ENCODE measurements at regions not wholly inside any gene's neighbourhood (a gene's known extent, or its start where the extent isn't known, plus 50 kb on each side); places are given as distances from the start of the nearest gene placed in this dataset.
A peak's percentile ranks its signal among the peaks of the same experiment; 100 is the strongest.

GRCh38 chr1:163821679-163822078, 499.9 kb downstream of the NUF2 start:
- no peak for DNase-seq

GRCh38 chr1:163823017-163823416, 501.3 kb downstream of the NUF2 start:
- peak; percentile 68 for DNase-seq

GRCh38 chr1:163824006-163824405, 502.3 kb downstream of the NUF2 start:
- peak; percentile 96 for DNase-seq

GRCh38 chr1:163824490-163824889, 502.7 kb downstream of the NUF2 start:
- DNase-seq, result no peak

GRCh38 chr1:163826500-163826899, 504.7 kb downstream of the NUF2 start:
- no peak for DNase-seq

GRCh38 chr1:163834778-163835177, 513.0 kb downstream of the NUF2 start:
- no peak for DNase-seq

- DNase-seq, result no peak
Measured at GRCh38 chr1:163836481-163836880, 514.7 kb downstream of the NUF2 start.

GRCh38 chr1:163837206-163837605, 515.5 kb downstream of the NUF2 start:
- no peak for DNase-seq

GRCh38 chr1:163842571-163842970, 520.8 kb downstream of the NUF2 start:
- DNase-seq, result no peak

- peak; percentile 87 for DNase-seq
Measured at GRCh38 chr1:163844459-163844858, 522.7 kb downstream of the NUF2 start.

- DNase-seq, result no peak
Measured at GRCh38 chr1:163845279-163845678, 523.5 kb downstream of the NUF2 start.

GRCh38 chr1:163863731-163864130, 542.0 kb downstream of the NUF2 start:
- DNase-seq, result no peak

- no peak for DNase-seq
Measured at GRCh38 chr1:163864207-163864606, 542.5 kb downstream of the NUF2 start.

GRCh38 chr1:163866564-163866963, 544.8 kb downstream of the NUF2 start:
- no peak for DNase-seq

GRCh38 chr1:163870666-163871065, 548.9 kb downstream of the NUF2 start:
- DNase-seq, result peak; percentile 81

- peak; percentile 84 for DNase-seq
Measured at GRCh38 chr1:163872067-163872466, 550.3 kb downstream of the NUF2 start.

- peak; percentile 46 for DNase-seq
Measured at GRCh38 chr1:163874070-163874469, 552.3 kb downstream of the NUF2 start.

GRCh38 chr1:163875200-163875926, 553.6 kb downstream of the NUF2 start:
- peak; percentile 99 for DNase-seq

- peak; percentile 94 for DNase-seq
Measured at GRCh38 chr1:163875927-163876320, 554.2 kb downstream of the NUF2 start.

- DNase-seq, result peak; percentile 23
Measured at GRCh38 chr1:163876546-163876945, 554.8 kb downstream of the NUF2 start.

GRCh38 chr1:163877016-163877415, 555.3 kb downstream of the NUF2 start:
- peak; percentile 91 for DNase-seq

GRCh38 chr1:163885510-163885909, 563.8 kb downstream of the NUF2 start:
- no peak for DNase-seq

- DNase-seq, result no peak
Measured at GRCh38 chr1:163896001-163896400, 574.2 kb downstream of the NUF2 start.

GRCh38 chr1:163897412-163898155, 575.8 kb downstream of the NUF2 start:
- peak; percentile 96 for DNase-seq

Data from fibroblast of skin of scalp (primary cell).